Central memory CD8-positive, alpha-beta T cell (primary cell): ENCODE measurements at regions not wholly inside any gene's neighbourhood (a gene's known extent, or its start where the extent isn't known, plus 50 kb on each side); places are given as distances from the start of the nearest gene placed in this dataset.

Experiments
- ATAC-seq: fragments of 150-1000 bp; cut with Tn5 transposase; replicated peaks from 2 replicates; pipeline ENCODE4 v1.10.0; 2022; ENCODE audit warnings: mild to moderate bottlenecking, moderate FRiP score, moderate number of reproducible peaks; ENCODE audit not compliant: poor library complexity, severe bottlenecking; ENCODE audit errors: extremely low read depth
- DNase-seq, 2 donors: peaks; one replicate each; pipeline ENCODE4 v3.0.0; 2021; ENCODE audit warnings: low spot score in 2 of 2
- H3K27ac Mint-ChIP-seq: one replicate; pipeline ENCODE4 v1.8.0; 2022; ENCODE audit warnings: low read depth, mild to moderate bottlenecking, moderate library complexity, mixed read lengths
- H3K27me3 Mint-ChIP-seq: one replicate; pipeline ENCODE4 v1.8.0; 2022; ENCODE audit warnings: mixed read lengths
- H3K36me3 Mint-ChIP-seq: one replicate; pipeline ENCODE4 v1.8.0; 2022; ENCODE audit warnings: mild to moderate bottlenecking, moderate library complexity, mixed read lengths; ENCODE audit not compliant: insufficient read depth
- H3K4me1 Mint-ChIP-seq: one replicate; pipeline ENCODE4 v1.8.0; 2022; ENCODE audit warnings: mixed read lengths
- H3K4me3 Mint-ChIP-seq: one replicate; pipeline ENCODE4 v1.8.0; 2022; ENCODE audit warnings: mild to moderate bottlenecking, moderate library complexity, mixed read lengths
- H3K9me3 Mint-ChIP-seq: one replicate; pipeline ENCODE4 v1.8.0; 2022; ENCODE audit warnings: mixed read lengths

DNA sequence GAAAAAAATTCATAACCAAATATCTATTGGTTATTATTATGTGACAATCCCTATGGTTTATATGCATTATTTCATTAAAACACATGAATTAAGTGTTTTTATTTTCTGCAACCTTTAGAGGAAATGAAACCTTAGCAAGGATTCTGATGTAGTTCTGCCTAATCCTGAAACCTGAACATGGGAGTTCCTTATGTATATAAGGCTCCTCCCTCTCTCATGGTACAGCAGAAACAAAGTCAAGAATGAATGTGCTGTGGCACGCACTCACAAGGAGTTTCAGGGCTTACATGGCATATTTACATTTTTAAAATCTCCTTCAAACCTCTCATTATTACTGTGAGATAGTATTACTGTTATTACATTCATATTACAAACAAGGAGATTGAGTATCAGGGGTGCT lies 426.4 kb upstream of the CITED2 start:
- Mint-ChIP-seq H3K36me3 (no peaks in the 10 kb centered on the region), H3K4me3 (no peak overlapping the region), H3K27ac (no peak overlapping the region), H3K27me3 (peaks cover 24% of the 10 kb centered on the region), H3K9me3 (no peaks in the 10 kb centered on the region), H3K4me1 (no peaks in the 10 kb centered on the region)
- DNase-seq: no peak
- no peak for ATAC-seq

- ATAC-seq (no peak), DNase-seq (no peak)
- Mint-ChIP-seq H3K27me3 (peaks cover 32% of the 10 kb centered on the region), H3K4me1 (no peaks in the 10 kb centered on the region), H3K4me3 (no peak overlapping the region), H3K36me3 (no peaks in the 10 kb centered on the region), H3K27ac (no peak overlapping the region), H3K9me3 (no peaks in the 10 kb centered on the region)
Measured at GRCh38 chr6:139790527-139790926, 416.1 kb upstream of the CITED2 start.

DNA sequence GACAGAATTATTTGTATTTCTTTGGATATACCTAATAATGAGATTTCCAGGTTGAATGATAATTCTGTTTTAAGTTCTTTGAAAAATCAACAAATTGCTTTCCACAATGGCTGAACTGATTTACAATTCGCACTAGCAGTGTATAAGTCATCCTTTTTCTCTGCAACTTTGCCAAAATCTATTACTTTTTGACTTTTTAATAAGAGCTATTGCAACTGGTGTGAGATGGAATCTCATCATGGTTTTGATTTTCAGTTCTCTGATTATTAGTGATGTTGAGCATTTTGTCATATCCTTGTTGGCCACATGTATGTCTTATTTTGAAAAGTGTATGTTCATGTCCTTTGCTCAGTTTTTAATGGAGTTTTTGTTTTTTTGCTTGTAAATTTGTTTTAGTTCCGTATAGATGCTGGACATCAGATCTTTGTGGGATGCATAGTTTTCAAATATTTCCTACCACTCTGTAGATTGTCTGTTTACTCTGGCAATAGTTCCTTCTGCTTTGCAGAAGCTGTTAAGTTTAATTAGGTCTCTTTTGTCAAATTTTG lies 409.8 kb upstream of the CITED2 start:
- no peak for ATAC-seq
- no peaks in the 10 kb centered on the region for H3K36me3 Mint-ChIP-seq
- H3K27ac Mint-ChIP-seq: no peak overlapping the region

DNA sequence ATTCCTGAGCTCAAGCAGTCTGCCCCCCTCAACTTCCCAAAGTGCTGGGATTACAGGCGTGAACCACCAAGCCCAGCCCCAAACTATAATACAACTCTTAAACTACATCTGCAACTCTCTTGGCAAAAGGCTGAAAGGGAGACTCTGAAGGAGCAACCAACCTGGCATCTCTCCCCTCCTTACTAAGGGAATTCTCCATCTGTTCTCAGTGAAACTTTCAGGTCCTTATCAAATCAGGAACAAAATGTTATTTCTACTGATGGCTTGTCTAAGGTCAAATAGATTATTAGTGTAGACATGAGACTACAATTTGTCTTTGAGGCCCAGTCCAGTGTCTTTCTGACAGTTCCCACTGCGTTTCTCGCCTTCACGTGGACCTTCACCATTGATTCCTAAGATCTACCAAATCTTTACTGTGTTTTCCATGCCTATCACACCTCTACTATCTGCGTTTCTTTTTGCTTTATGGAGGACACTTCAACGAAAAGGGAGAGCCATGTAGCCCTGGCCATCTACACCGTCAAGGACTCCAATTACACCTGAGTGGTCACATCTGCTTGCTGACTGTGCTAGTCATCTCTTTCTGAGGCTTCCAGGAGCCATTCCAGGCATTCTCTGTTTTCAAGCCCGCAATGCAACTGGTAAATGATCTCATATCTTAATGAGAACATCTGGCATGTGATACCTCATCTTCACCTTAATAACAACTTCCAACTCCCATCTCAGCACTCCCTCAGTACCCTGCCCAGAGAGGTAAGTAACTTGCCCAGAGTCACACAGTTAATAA lies 405.7 kb upstream of the CITED2 start:
- Mint-ChIP-seq H3K4me1 (no peaks in the 10 kb centered on the region), H3K4me3 (no peak overlapping the region), H3K36me3 (no peaks in the 10 kb centered on the region), H3K27me3 (peaks cover 21% of the 10 kb centered on the region), H3K9me3 (no peaks in the 10 kb centered on the region), H3K27ac (no peak overlapping the region)
- no peak for ATAC-seq
- no peak for DNase-seq

More for the DNA sequence above, 409.8 kb upstream of the CITED2 start:
- H3K27me3 Mint-ChIP-seq: peaks cover 17% of the 10 kb centered on the region
- H3K9me3 Mint-ChIP-seq: no peaks in the 10 kb centered on the region
- H3K4me1 Mint-ChIP-seq: no peaks in the 10 kb centered on the region
- DNase-seq: no peak
- H3K4me3 Mint-ChIP-seq: no peak overlapping the region

DNA sequence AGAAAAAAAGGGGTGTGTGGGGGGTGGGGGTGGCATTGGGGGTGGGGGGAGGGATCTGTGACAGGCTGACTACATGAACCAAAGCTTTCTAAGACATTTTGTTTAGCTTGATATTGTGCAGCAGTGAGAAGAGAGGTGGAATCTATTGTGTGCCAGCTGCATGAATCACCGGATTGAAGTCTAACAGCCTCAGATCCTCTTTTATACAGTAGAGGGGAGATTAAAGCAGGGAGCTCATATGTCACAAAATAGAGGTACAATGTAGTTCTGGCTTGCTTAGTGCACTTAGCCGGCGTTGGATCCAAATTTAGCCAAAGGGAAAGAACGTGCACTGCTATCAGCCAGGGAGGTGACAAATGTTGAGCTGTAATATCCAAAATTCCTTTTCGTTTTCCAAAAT lies 404.2 kb upstream of the CITED2 start:
- no peak overlapping the region for H3K27ac Mint-ChIP-seq
- H3K9me3 Mint-ChIP-seq: no peaks in the 10 kb centered on the region
- no peak for DNase-seq
- H3K27me3 Mint-ChIP-seq: peaks cover 28% of the 10 kb centered on the region
- H3K4me1 Mint-ChIP-seq: no peaks in the 10 kb centered on the region
- no peak overlapping the region for H3K4me3 Mint-ChIP-seq
- ATAC-seq: no peak
- H3K36me3 Mint-ChIP-seq: no peaks in the 10 kb centered on the region

GRCh38 chr6:139778106-139778505 lies 403.7 kb upstream of the CITED2 start:
- peaks cover 28% of the 10 kb centered on the region for H3K27me3 Mint-ChIP-seq
- DNase-seq (no peak), ATAC-seq (no peak)
- no peaks in the 10 kb centered on the region for H3K36me3 Mint-ChIP-seq
- H3K9me3 Mint-ChIP-seq: no peaks in the 10 kb centered on the region
- no peak overlapping the region for H3K4me3 Mint-ChIP-seq
- no peak overlapping the region for H3K27ac Mint-ChIP-seq
- H3K4me1 Mint-ChIP-seq: no peaks in the 10 kb centered on the region

DNA sequence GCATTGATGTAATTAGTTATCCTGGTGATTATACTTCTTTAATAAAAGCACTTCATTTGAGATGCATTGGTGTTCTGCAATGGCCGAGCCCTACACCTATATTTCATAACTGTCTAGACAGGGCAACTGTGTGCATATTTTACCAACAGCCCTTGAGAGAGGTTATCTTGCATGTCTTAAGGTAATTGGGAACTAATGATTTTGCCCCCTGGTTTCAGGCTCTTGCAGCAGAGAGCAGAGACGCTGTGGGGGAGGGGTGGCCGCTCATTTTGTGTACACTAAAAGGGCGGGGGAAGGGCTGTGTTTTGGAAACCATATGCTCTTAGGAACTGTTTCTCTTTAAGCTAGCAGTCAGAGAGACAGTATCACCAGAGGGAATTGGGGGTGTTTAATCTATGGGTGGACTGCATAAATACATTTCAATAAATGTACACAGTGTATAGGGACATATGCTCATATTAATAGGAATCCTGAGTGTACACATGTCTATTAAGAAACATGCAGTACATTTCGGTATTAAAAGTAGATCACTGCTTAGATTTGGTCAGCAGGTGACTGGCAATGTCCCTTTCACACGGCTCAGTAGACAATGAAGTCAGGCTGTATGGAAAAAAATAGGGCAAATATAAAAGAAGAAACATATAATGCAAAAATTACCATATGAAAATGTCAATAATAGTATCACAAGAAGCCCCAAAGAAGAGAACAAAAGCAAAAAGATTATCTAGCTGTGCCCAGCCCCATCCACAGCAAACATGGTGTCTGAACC lies 402.9 kb upstream of the CITED2 start:
- Mint-ChIP-seq H3K27me3 (peaks cover 28% of the 10 kb centered on the region), H3K36me3 (no peaks in the 10 kb centered on the region), H3K4me3 (no peak overlapping the region), H3K4me1 (no peaks in the 10 kb centered on the region), H3K27ac (no peak overlapping the region), H3K9me3 (no peaks in the 10 kb centered on the region)
- DNase-seq: no peak
- no peak for ATAC-seq

DNA sequence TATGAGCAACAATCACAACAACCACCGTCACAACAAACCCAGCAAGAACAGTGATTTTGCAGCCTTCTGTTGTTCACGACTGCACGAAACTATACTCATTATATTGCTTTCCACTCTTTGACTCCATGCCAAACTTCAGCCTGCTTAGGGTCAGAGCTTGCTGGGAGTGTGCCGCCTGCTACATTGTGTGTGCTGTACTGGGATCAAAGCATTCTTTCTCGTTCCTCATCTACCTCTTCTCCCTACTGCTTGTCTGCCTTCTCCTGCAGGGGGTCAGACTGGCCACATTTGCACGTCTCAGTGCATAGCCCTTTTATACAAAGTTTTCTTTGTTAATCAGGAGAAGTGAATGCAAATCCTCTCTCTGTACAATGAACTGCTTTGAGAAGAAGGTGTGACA lies 401.6 kb upstream of the CITED2 start:
- DNase-seq (no peak), ATAC-seq (no peak)
- Mint-ChIP-seq H3K4me1 (no peaks in the 10 kb centered on the region), H3K9me3 (no peaks in the 10 kb centered on the region), H3K27me3 (peaks cover 28% of the 10 kb centered on the region), H3K4me3 (no peak overlapping the region), H3K36me3 (no peaks in the 10 kb centered on the region), H3K27ac (no peak overlapping the region)

DNA sequence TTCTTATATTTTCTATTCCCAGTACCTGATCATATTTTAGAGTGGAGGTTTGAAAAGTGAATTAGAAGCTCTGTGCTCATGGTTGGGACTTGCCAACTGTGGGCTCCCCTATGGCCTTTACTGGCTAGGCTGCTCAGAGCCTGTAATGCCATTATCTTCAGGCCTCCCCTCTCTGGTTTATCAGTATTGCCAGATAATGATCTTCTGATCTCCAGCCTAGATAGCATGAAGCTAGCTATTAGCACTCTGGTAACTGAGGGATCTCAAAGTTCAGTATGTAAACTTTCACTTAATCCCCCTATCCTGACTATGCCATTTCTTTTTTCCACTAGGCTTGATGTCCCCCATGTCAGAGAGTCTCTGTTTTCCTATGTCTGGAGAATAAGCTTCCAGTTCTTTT lies 393.7 kb upstream of the CITED2 start:
- Mint-ChIP-seq H3K4me3 (no peak overlapping the region), H3K36me3 (no peaks in the 10 kb centered on the region), H3K27ac (no peak overlapping the region), H3K27me3 (no peaks in the 10 kb centered on the region), H3K9me3 (no peaks in the 10 kb centered on the region), H3K4me1 (peaks cover 15% of the 10 kb centered on the region)
- ATAC-seq: no peak
- DNase-seq: no peak

- ATAC-seq: no peak
Measured at GRCh38 chr6:139766796-139767195, 392.3 kb upstream of the CITED2 start.

GRCh38 chr6:139765825-139766285 lies 391.4 kb upstream of the CITED2 start:
- Mint-ChIP-seq H3K36me3 (no peaks in the 10 kb centered on the region), H3K4me1 (peaks cover 15% of the 10 kb centered on the region), H3K27ac (no peak overlapping the region), H3K4me3 (no peak overlapping the region), H3K9me3 (no peaks in the 10 kb centered on the region), H3K27me3 (no peaks in the 10 kb centered on the region)
- ATAC-seq (no peak), DNase-seq (no peak)

More at GRCh38 chr6:139766796-139767195, 392.3 kb upstream of the CITED2 start:
- H3K27me3 Mint-ChIP-seq: no peaks in the 10 kb centered on the region
- H3K4me1 Mint-ChIP-seq: peaks cover 15% of the 10 kb centered on the region
- H3K9me3 Mint-ChIP-seq: no peaks in the 10 kb centered on the region
- no peak for DNase-seq
- H3K4me3 Mint-ChIP-seq: no peak overlapping the region
- H3K27ac Mint-ChIP-seq: no peak overlapping the region
- H3K36me3 Mint-ChIP-seq: no peaks in the 10 kb centered on the region

- ATAC-seq (no peak), DNase-seq (no peak)
- Mint-ChIP-seq H3K27ac (no peak overlapping the region), H3K4me3 (no peak overlapping the region), H3K27me3 (no peaks in the 10 kb centered on the region), H3K9me3 (no peaks in the 10 kb centered on the region), H3K36me3 (no peaks in the 10 kb centered on the region), H3K4me1 (peaks cover 15% of the 10 kb centered on the region)
Measured at GRCh38 chr6:139764498-139764986, 390.1 kb upstream of the CITED2 start.
